Erythroblast (primary cell): ENCODE measurements at regions not wholly inside any gene's neighbourhood (a gene's known extent, or its start where the extent isn't known, plus 50 kb on each side); places are given as distances from the start of the nearest gene placed in this dataset.

Experiments used
- DNase-seq, 2 experiments: peaks; one replicate each; lab custom pipeline; 2025; lab: John Stamatoyannopoulos, UW
- GATA1 ChIP-seq: IDR thresholded peaks from 2 replicates; pipeline ENCODE4 v1.6.1; 2011; ENCODE audit warnings: low read depth, mild to moderate bottlenecking, control low read depth, low read length, moderate library complexity
- POLR2A ChIP-seq: IDR thresholded peaks from 2 replicates; pipeline ENCODE4 v1.6.1; 2011; ENCODE audit warnings: mild to moderate bottlenecking, low read length

- no peak for DNase-seq
- no peak for TF ChIP-seq POLR2A
- no peak for TF ChIP-seq GATA1
Measured at GRCh38 chr6:22904431-22904830, 335.1 kb downstream of the HDGFL1 start.

GRCh38 chr6:22906091-22906549 lies 336.8 kb downstream of the HDGFL1 start:
- DNase-seq: no peak
- TF ChIP-seq POLR2A: no peak
- TF ChIP-seq GATA1: no peak

- DNase-seq: no peak
- no peak for TF ChIP-seq POLR2A
- no peak for TF ChIP-seq GATA1
Measured at GRCh38 chr6:22907085-22907484, 337.7 kb downstream of the HDGFL1 start.

GRCh38 chr6:22910370-22910769 lies 341.0 kb downstream of the HDGFL1 start:
- no peak for DNase-seq
- TF ChIP-seq GATA1: no peak
- no peak for TF ChIP-seq POLR2A

DNA sequence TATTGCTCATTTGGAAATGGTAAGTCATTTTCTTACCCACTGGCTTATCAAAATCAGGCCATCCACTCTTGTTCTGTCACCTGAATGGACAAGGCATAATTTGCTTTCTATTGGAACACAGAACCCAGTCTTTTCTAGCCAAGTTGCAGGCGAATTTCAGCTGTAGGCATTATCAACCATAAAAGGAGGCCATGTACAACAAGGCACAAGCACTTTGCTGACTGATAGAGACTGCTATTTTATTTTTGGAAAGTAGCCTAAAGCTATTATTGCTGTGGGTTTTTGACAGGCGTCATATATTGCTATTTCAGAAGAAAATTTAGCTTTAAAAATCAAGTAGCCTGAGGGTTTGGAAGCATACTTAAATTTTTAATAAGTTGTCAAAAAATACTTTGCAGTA lies 344.2 kb downstream of the HDGFL1 start:
- TF ChIP-seq POLR2A (no peak), GATA1 (no peak)

GRCh38 chr6:22917344-22917743 lies 348.0 kb downstream of the HDGFL1 start:
- no peak for DNase-seq
- TF ChIP-seq POLR2A (no peak), GATA1 (no peak)

More for the DNA sequence above, 344.2 kb downstream of the HDGFL1 start:
- no peak for DNase-seq

GRCh38 chr6:22921828-22922227 lies 352.5 kb downstream of the HDGFL1 start:
- TF ChIP-seq POLR2A (no peak), GATA1 (no peak)
- no peak for DNase-seq

DNA sequence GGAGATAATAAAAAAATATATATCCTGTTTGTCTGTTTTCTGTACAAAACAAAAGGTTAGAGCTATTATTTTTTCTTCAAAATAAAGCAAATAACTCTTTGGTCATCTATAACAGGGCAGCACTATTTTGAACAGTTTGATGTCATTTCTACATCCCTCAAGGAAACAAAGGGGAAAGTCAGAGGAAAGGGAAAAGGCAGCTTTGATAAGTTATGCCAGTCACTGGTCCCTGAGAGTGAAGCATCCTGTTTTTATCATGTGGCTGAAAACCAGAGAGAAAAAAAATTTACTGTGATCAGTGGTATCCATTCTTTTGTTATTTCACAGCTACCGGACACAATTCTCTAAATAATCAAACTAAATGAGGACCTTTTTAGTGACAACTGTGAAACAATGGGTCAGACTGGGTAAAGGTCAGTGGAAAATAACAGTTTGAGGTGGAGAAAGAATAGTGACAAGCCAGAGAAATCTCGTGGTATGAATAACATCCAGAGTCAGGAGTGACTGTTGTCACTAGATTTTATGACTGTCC lies 356.0 kb downstream of the HDGFL1 start:
- no peak for TF ChIP-seq POLR2A
- TF ChIP-seq GATA1: no peak
- DNase-seq: no peak

DNA sequence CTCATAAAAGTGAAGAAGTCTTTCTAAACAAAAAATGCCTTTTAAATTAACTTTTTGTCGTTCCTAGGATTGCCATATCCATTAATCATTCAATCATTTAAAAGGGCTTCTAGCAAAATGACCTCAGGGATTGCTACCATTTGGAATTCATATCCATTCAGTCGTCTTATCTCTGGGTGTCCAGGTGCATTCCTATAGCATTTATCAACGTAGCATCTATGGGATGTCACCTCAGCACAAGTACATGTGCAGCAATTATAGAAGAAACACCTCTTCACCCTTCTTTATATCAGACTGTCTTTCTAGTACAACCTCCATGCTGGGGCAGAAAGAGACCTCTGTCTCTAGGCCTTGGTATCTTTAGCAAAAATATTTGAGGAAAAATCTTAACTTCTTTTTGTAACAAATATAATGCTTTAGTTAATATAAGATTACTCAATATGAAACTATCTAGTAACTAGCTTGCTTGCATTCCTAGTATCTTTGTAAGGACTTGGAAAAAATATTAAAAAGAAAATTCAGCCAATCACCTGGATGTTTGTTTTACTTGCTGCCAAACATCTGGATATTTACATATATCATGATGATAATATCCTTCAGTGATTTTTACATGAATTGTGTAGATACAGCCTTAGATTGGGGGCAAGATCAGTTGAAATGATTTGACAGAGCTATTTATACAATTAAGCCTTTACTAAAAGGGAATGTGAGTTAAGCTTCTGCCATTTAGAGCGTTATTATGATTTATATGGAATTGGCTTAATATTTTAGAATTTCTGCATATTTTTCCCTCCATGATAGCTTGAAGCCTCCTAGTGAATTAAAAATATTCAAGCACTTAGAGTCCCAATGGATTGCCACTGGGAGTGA lies 356.8 kb downstream of the HDGFL1 start:
- no peak for DNase-seq

DNA sequence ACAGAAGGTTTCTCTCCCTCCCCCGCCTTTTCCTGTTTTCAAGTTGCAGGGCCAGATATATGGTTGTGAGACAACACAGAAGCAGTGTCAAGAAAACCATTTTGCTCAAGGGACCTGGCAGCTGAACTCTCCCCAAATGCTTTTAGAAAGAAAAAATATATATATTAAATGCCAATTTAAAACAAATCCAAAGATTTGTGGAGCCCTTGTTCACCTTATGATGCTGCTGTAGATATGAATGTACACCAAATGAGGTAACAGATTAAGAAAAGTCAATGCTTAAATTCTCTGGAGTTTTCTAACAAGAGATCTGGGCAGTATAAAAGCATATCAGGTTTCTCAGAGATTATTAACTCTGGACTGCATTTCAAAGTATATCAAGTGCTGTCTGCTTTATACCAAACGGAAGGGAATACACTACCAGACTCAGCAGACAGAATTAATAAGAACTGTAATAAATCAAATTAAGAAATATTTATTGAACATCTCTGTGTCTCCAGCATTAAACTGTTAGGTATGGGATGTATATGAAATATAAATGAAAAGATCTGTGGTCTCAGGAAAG lies 357.5 kb downstream of the HDGFL1 start:
- DNase-seq: no peak
- TF ChIP-seq POLR2A (no peak), GATA1 (no peak)

More for the DNA sequence above, 356.8 kb downstream of the HDGFL1 start:
- no peak for TF ChIP-seq GATA1

DNA sequence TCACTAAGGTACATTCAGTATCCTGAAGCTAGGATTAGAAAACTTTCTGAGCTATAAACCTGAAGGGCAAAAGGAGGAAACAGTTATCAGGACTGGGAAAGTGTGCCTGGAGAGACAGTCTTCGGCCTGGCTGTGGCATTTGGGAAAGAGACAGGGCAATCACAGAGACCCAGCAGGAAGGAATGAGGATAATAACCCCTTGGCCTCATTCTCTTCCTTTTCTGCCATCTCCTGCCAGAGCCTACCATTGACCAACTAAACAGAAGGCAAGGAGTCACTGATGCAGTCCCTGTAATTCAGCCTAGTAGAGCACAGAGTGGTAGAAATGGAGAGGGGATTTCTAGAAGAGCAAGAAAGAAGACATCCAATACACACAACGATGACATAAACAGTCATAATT lies 359.4 kb downstream of the HDGFL1 start:
- TF ChIP-seq POLR2A (no peak), GATA1 (no peak)

GRCh38 chr6:22929311-22929985 lies 360.1 kb downstream of the HDGFL1 start:
- TF ChIP-seq POLR2A (no peak), GATA1 (no peak)

More for the DNA sequence above, 359.4 kb downstream of the HDGFL1 start:
- no peak for DNase-seq

DNA sequence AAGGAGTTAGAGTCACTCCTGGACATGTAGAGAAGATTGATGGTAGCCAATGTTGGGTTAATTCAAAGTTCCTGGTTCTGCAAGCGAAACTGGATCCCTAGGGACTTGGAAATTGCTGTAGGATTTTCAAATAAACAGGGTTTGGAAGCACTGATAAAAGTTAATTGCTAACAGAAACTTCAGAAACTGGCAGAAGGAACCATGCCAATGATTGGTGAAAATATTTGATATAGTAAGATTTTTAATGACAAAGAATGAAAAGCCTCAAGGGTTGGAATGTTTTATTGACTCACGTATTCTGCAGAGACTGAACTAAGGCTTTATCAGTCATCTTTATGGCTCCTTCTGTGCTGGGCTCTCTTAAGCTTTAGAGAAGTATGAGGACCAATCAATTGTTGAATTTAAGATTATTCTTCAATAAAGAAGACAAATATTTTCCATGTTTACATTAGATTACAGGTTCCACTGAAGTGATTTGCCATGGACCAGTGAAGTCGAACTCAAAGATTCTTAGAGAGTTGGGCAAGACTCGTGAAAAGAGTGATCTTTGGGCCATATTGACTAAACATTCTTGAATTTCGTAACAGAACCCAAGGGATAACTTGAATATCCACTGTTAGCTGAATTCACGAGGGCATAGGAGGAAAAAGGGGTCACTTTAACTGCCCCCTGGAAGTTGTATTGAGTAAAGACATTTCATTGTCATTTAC lies 371.4 kb downstream of the HDGFL1 start:
- TF ChIP-seq POLR2A: no peak
- no peak for TF ChIP-seq GATA1
- DNase-seq: no peak

More at GRCh38 chr6:22929311-22929985, 360.1 kb downstream of the HDGFL1 start:
- DNase-seq: no peak
